SKM-1 (cell line): ENCODE measurements at regions not wholly inside any gene's neighbourhood (a gene's known extent, or its start where the extent isn't known, plus 50 kb on each side); places are given as distances from the start of the nearest gene placed in this dataset.

Source experiments
- DNase-seq: peaks from one replicate; lab custom pipeline; 2025; ENCODE audit not compliant: unreplicated experiment; lab: John Stamatoyannopoulos, UW

- no peak for DNase-seq
These were observed 211.8 kb upstream of the CITED2 start for GRCh38 chr6:139586273-139586672.

- DNase-seq, result no peak
These were observed 210.2 kb upstream of the CITED2 start for GRCh38 chr6:139584599-139584998.

GRCh38 chr6:139583420-139583819 is 209.0 kb upstream of the CITED2 start:
- no peak for DNase-seq

GRCh38 chr6:139582956-139583355 is 208.5 kb upstream of the CITED2 start:
- DNase-seq, result no peak

- no peak for DNase-seq
These were observed 207.0 kb upstream of the CITED2 start for GRCh38 chr6:139581485-139581865.

- no peak for DNase-seq
These were observed 206.4 kb upstream of the CITED2 start for GRCh38 chr6:139580592-139581484.

GRCh38 chr6:139577763-139578604 is 203.5 kb upstream of the CITED2 start:
- no peak for DNase-seq

GRCh38 chr6:139577124-139577762 is 202.8 kb upstream of the CITED2 start:
- DNase-seq, result no peak

GRCh38 chr6:139572001-139572400 is 197.6 kb upstream of the CITED2 start:
- no peak for DNase-seq

- no peak for DNase-seq
These were observed 195.7 kb upstream of the CITED2 start for GRCh38 chr6:139570166-139570565.

GRCh38 chr6:139569566-139569965 is 195.1 kb upstream of the CITED2 start:
- no peak for DNase-seq

GRCh38 chr6:139568956-139569538 is 194.6 kb upstream of the CITED2 start:
- no peak for DNase-seq

GRCh38 chr6:139568151-139568955 is 193.9 kb upstream of the CITED2 start:
- DNase-seq, result no peak

- no peak for DNase-seq
These were observed 192.6 kb upstream of the CITED2 start for GRCh38 chr6:139567095-139567494.

- no peak for DNase-seq
These were observed 191.1 kb upstream of the CITED2 start for GRCh38 chr6:139565591-139565990.

GRCh38 chr6:139557547-139557946 is 183.1 kb upstream of the CITED2 start:
- no peak for DNase-seq

- DNase-seq, result no peak
These were observed 182.1 kb upstream of the CITED2 start for GRCh38 chr6:139556532-139556931.

GRCh38 chr6:139553916-139554315 is 179.5 kb upstream of the CITED2 start:
- no peak for DNase-seq

- no peak for DNase-seq
These were observed 176.9 kb upstream of the CITED2 start for GRCh38 chr6:139551376-139551775.

GRCh38 chr6:139550361-139550760 is 175.9 kb upstream of the CITED2 start:
- DNase-seq, result no peak
